HCT116 (cell line): ENCODE measurements at regions not wholly inside any gene's neighbourhood (a gene's known extent, or its start where the extent isn't known, plus 50 kb on each side); places are given as distances from the start of the nearest gene placed in this dataset.

ENCODE experiments used
- ATAC-seq: fragments of 200-7000 bp; cut with Tn5 transposase; 2 replicates; pipeline ENCODE4 v1.9.1; 2020; ENCODE audit warnings: mild to moderate bottlenecking, moderate library complexity
- BruUV-seq: library from RNA; stranded (reverse); fragments of 400-500 nt; replicated peaks from 2 replicates; lab custom pipeline; 2021; lab: Mats Ljungman, UMichigan
- CTCF ChIA-PET: fragments of 300-600 bp; sonication (Branson Sonifier 250); formaldehyde crosslinking; loops from one replicate; lab custom pipeline; 2021; ENCODE audit warnings: antibody characterized with exemption; lab: Charles Lee
- POLR2A ChIA-PET: fragments of 300-600, 350-600 bp; sonication (Branson Sonifier 250); formaldehyde crosslinking; loops from one replicate; lab custom pipeline; 2021; ENCODE audit warnings: antibody characterized with exemption; lab: Charles Lee
- RAD21 ChIA-PET, 2 experiments: fragments of 300-600 bp; sonication (Branson Sonifier 250); formaldehyde crosslinking; loops; one replicate each; lab custom pipeline; 2023; ENCODE audit warnings: low total read pairs in 2 of 2; ENCODE audit not compliant: uncharacterized antibody in 2 of 2, unreplicated experiment in 2 of 2, low non-redundant PET in 1 of 2; lab: Charles Lee
- DNase-seq: peaks from one replicate; pipeline ENCODE4 v3.0.0-alpha.2; 2010; ENCODE audit warnings: low read depth, low spot score
- H2AFZ ChIP-seq: fragments of 200-600 bp; shearing (Covaris generic), sonication (generic); 2 replicates; pipeline ENCODE4 v1.6.1; 2017; ENCODE audit warnings: low read depth, mixed run types, mixed read lengths, antibody characterized with exemption, low read length; ENCODE audit not compliant: poor library complexity, severe bottlenecking
- H3K27ac ChIP-seq: 2 replicates; pipeline ENCODE4 v1.5.1; 2012; ENCODE audit warnings: low read depth, low read length
- H3K27me3 ChIP-seq: fragments of 200-600 bp; sonication (generic); 2 replicates; pipeline ENCODE4 v1.6.1; 2016; ENCODE audit warnings: mixed run types, low read length, mixed read lengths; ENCODE audit not compliant: insufficient read depth
- H3K36me3 ChIP-seq, 2 experiments: fragments of 200-500 bp in 1 of 2; fragments of 200-600 bp in 1 of 2; sonication (Bioruptor generic) in 1 of 2; sonication (generic) in 1 of 2; 2 replicates each; pipeline versions ENCODE4 v1.5.1 to v1.6.1; 2014 to 2016; ENCODE audit warnings: low read length in 2 of 2, inconsistent platforms in 1 of 2, mixed read lengths in 1 of 2, mixed run types in 1 of 2; ENCODE audit not compliant: insufficient read depth in 2 of 2, control insufficient read depth in 1 of 2
- H3K4me1 ChIP-seq, 2 experiments: fragments of 200-600 bp in 1 of 2; sonication (generic) in 1 of 2; 2 replicates each; pipeline versions ENCODE4 v1.5.1 to v1.6.1; 2012 to 2017; ENCODE audit warnings: low read length in 2 of 2, inconsistent platforms in 1 of 2, mild to moderate bottlenecking in 1 of 2, mixed read lengths in 1 of 2, mixed run types in 1 of 2, moderate library complexity in 1 of 2; ENCODE audit not compliant: insufficient read depth in 2 of 2, control insufficient read depth in 1 of 2
- H3K4me2 ChIP-seq: fragments of 200-600 bp; sonication (generic); 2 replicates; pipeline ENCODE4 v1.6.1; 2017; ENCODE audit warnings: mixed run types, low read length, mixed read lengths
- H3K4me3 ChIP-seq, 2 experiments: fragments of 200-600 bp in 1 of 2; sonication (generic) in 1 of 2; replicated peaks in 1 of 2; 2 replicates each; pipeline ENCODE4 v1.5.1; 2011 to 2016; ENCODE audit warnings: low read length in 2 of 2, control low read depth in 1 of 2, low read depth in 1 of 2, mild to moderate bottlenecking in 1 of 2, mixed read lengths in 1 of 2, mixed run types in 1 of 2
- H3K79me2 ChIP-seq: fragments of 200-600 bp; sonication (generic); 2 replicates; pipeline ENCODE4 v1.6.1; 2017; ENCODE audit warnings: mild to moderate bottlenecking, mixed run types, low read length, moderate library complexity, mixed read lengths; ENCODE audit not compliant: insufficient read depth
- H3K9ac ChIP-seq: fragments of 200-600 bp; sonication (generic); 2 replicates; pipeline ENCODE4 v1.6.1; 2016; ENCODE audit warnings: low read length, mixed read lengths
- H3K9me2 ChIP-seq: fragments of 200-600 bp; sonication (generic), shearing (Covaris generic); 2 replicates; pipeline ENCODE4 v1.6.1; 2017; ENCODE audit warnings: mixed run types, mild to moderate bottlenecking, moderate library complexity; ENCODE audit not compliant: insufficient read depth
- H3K9me3 ChIP-seq, 2 experiments: fragments of 200-500 bp in 1 of 2; fragments of 200-600 bp in 1 of 2; sonication (Bioruptor generic) in 1 of 2; sonication (generic) in 1 of 2; 2 replicates each; pipeline ENCODE4 v1.6.1; 2014 to 2017; ENCODE audit warnings: low read length in 2 of 2, mixed read lengths in 2 of 2, inconsistent platforms in 1 of 2, low read depth in 1 of 2, mild to moderate bottlenecking in 1 of 2, mixed run types in 1 of 2, moderate library complexity in 1 of 2; ENCODE audit not compliant: control insufficient read depth in 1 of 2, insufficient read depth in 1 of 2
- H4K20me1 ChIP-seq: fragments of 200-600 bp; sonication (generic), shearing (Covaris generic); 2 replicates; pipeline ENCODE4 v1.6.1; 2017; ENCODE audit warnings: mixed run types, mild to moderate bottlenecking, moderate library complexity; ENCODE audit not compliant: insufficient read depth
- CEBPB ChIP-seq: IDR thresholded peaks from 2 replicates; pipeline ENCODE4 v1.6.1; 2012; ENCODE audit warnings: low read depth
- ELF1 ChIP-seq: IDR thresholded peaks from 2 replicates; pipeline ENCODE4 v1.6.1; 2012; ENCODE audit warnings: low read depth, borderline replicate concordance
- EZH2 ChIP-seq: fragments of 200-600 bp; sonication (generic); IDR thresholded peaks from 2 replicates; pipeline ENCODE4 v1.6.1; 2017; ENCODE audit warnings: antibody characterized with exemption, mixed run types
- EZH2phosphoT487 ChIP-seq: fragments of 200-600 bp; IDR thresholded peaks from 2 replicates; pipeline ENCODE4 v1.6.1; 2018; ENCODE audit warnings: antibody characterized with exemption, borderline replicate concordance
- FOSL1 ChIP-seq: IDR thresholded peaks from 2 replicates; pipeline ENCODE4 v1.6.1; 2012; ENCODE audit warnings: low read depth
- JUND ChIP-seq: IDR thresholded peaks from 2 replicates; pipeline ENCODE4 v1.6.1; 2012
- POLR2AphosphoS5 ChIP-seq: IDR thresholded peaks from 2 replicates; pipeline ENCODE4 v1.6.1; 2011; ENCODE audit warnings: mild to moderate bottlenecking, low read depth, low read length, moderate library complexity
- RAD21 ChIP-seq: IDR thresholded peaks from 2 replicates; pipeline ENCODE4 v1.6.1; 2012; ENCODE audit warnings: low read depth, mild to moderate bottlenecking
- REST ChIP-seq: IDR thresholded peaks from 2 replicates; pipeline ENCODE4 v1.6.1; 2012; ENCODE audit warnings: low read depth
- SIN3A ChIP-seq: IDR thresholded peaks from 2 replicates; pipeline ENCODE4 v1.6.1; 2012; ENCODE audit warnings: low read depth
- SP1 ChIP-seq: IDR thresholded peaks from 2 replicates; pipeline ENCODE4 v1.6.1; 2012; ENCODE audit warnings: low read depth
- TCF7L2 ChIP-seq: IDR thresholded peaks from 2 replicates; pipeline ENCODE4 v1.7.0; 2011; ENCODE audit warnings: borderline replicate concordance, inconsistent platforms; ENCODE audit not compliant: insufficient read depth, insufficient read length; ENCODE audit errors: extremely low read depth
- ZBTB33 ChIP-seq: IDR thresholded peaks from 2 replicates; pipeline ENCODE4 v1.6.1; 2011; ENCODE audit warnings: mild to moderate bottlenecking, low read length, moderate library complexity; ENCODE audit not compliant: insufficient replicate concordance; ENCODE audit errors: extremely low read depth
- ZFX ChIP-seq: fragments of 450-650 bp; IDR thresholded peaks from 2 replicates; pipeline ENCODE4 v1.6.1; 2017
- ZNF274 ChIP-seq: fragments of 200-500 bp; sonication (Bioruptor generic); IDR thresholded peaks from 2 replicates; pipeline ENCODE4 v1.6.1; 2014; ENCODE audit warnings: mild to moderate bottlenecking, low read depth, low read length, inconsistent platforms
- intact Hi-C: fragments of 100-400 bp; cut with micrococcal nuclease; formaldehyde crosslinking; loops from 2 replicates; pipeline ENCODE4 v1.10.0; 2022

GRCh38 chr18:29184654-29185053, 1007.7 kb upstream of the CDH2 start:
- DNase-seq = no peak
- BruUV-seq = no TSS peak
- no peak overlapping the region for H3K4me2 ChIP-seq
- no peak overlapping the region for H3K27ac ChIP-seq
- no peak overlapping the region for H3K9ac ChIP-seq
- no peaks in the 10 kb centered on the region for H3K9me2 ChIP-seq
- intact Hi-C loops = no loop called here
- CTCF ChIA-PET = no interaction called here
- no peak overlapping the region for H2AFZ ChIP-seq
- no peaks in the 10 kb centered on the region for H4K20me1 ChIP-seq
- no peaks in the 10 kb centered on the region for H3K36me3 ChIP-seq
- no peak for ATAC-seq
- no peak overlapping the region for H3K4me3 ChIP-seq
- POLR2A ChIA-PET = no interaction called here
- no peaks in the 10 kb centered on the region for H3K27me3 ChIP-seq
- RAD21 ChIA-PET = no interaction called here
- no peaks in the 10 kb centered on the region for H3K9me3 ChIP-seq
- no peaks in the 10 kb centered on the region for H3K79me2 ChIP-seq
- H3K4me1 ChIP-seq = peaks cover 0 to 5% of the 10 kb centered on the region in 2 experiments; a peak in 1 of 4 replicates
- TF ChIP-seq FOSL1 (no peak), ZFX (no peak), EZH2 (no peak), JUND (no peak), ELF1 (no peak), RAD21 (no peak), ZBTB33 (no peak), SIN3A (no peak), POLR2AphosphoS5 (no peak), TCF7L2 (no peak), CEBPB (no peak), ZNF274 (no peak), REST (no peak), EZH2phosphoT487 (no peak), SP1 (no peak)
